LNCaP clone FGC (cell line): ENCODE measurements at regions not wholly inside any gene's neighbourhood (a gene's known extent, or its start where the extent isn't known, plus 50 kb on each side); places are given as distances from the start of the nearest gene placed in this dataset.
A peak's percentile ranks its signal among the peaks of the same experiment; 100 is the strongest.
"Not testable (repeated sequence)": the region's sequence is repeated elsewhere in the genome, so short reads cannot be mapped to it uniquely, and the experiment has no call there.

Experiments used
- DNase-seq: peaks from one replicate; pipeline ENCODE4 v3.0.0-alpha.2; 2011; ENCODE audit warnings: low read depth
- H3K4me3 ChIP-seq: 2 replicates; pipeline ENCODE4 v1.5.1; 2011; ENCODE audit warnings: mild to moderate bottlenecking, low read depth, low read length, control low read depth
- TF ChIP-seq, protein P1 (sequence below): IDR thresholded peaks from 2 replicates; pipeline ENCODE4 v1.5.1; 2012; ENCODE audit warnings: mild to moderate bottlenecking; ENCODE audit not compliant: control insufficient read depth, insufficient read depth; ENCODE audit errors: extremely low read depth

DNA sequence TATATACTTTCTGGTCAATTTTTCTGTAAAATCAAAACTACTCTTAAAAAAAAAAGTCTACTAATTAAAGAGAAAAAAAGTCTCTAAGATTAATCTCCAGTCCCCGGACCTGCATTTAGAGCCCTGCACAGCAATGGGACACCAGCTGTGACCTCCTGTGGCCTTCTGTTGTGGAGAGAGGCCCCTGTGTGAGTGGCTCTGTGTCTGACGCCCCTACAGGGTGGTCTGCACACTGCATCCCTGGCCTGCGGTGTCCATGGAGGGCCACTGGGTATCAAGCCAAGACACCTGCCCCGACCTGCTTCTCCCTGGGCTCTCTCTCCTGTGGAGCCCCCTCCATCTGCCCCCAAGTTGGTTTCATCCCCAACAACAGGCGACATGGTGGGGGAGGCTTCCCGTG lies 248.0 kb upstream of the DIO3 start:
- TF ChIP-seq, protein P1, sequence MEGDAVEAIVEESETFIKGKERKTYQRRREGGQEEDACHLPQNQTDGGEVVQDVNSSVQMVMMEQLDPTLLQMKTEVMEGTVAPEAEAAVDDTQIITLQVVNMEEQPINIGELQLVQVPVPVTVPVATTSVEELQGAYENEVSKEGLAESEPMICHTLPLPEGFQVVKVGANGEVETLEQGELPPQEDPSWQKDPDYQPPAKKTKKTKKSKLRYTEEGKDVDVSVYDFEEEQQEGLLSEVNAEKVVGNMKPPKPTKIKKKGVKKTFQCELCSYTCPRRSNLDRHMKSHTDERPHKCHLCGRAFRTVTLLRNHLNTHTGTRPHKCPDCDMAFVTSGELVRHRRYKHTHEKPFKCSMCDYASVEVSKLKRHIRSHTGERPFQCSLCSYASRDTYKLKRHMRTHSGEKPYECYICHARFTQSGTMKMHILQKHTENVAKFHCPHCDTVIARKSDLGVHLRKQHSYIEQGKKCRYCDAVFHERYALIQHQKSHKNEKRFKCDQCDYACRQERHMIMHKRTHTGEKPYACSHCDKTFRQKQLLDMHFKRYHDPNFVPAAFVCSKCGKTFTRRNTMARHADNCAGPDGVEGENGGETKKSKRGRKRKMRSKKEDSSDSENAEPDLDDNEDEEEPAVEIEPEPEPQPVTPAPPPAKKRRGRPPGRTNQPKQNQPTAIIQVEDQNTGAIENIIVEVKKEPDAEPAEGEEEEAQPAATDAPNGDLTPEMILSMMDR, result no peak
- no peak overlapping the region for H3K4me3 ChIP-seq
- DNase-seq, result no peak

GRCh38 chr14:101315802-101316296 lies 245.4 kb upstream of the DIO3 start:
- TF ChIP-seq, protein P1, result no peak
- peak; percentile 46 for DNase-seq
- no peak overlapping the region for H3K4me3 ChIP-seq

DNA sequence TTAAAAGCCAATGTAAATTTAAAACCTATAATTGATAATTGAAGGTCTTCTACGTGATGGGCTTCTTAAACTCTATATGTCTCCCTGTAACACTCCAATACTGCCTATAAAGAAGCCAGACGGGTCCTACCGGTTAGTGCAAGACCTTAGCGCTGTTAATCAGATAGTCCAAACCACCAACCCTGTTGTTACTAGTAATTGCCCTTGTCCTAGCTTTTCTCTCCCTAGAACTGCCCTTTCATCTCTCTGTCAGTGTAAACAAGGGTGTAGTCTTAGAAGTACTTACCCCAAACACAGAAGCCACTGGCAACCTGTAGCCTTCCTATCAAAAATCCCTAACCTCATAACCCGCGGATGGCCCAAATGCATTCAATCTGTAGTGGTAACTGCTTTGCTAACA lies 243.0 kb upstream of the DIO3 start:
- TF ChIP-seq, protein P1, result no peak
- DNase-seq, result no peak
- H3K4me3 ChIP-seq, result no peak overlapping the region

- DNase-seq, result no peak
- H3K4me3 ChIP-seq, result no peak overlapping the region
- TF ChIP-seq, protein P1, result no peak
Observed at GRCh38 chr14:101320396-101320795, 240.9 kb upstream of the DIO3 start.

DNA sequence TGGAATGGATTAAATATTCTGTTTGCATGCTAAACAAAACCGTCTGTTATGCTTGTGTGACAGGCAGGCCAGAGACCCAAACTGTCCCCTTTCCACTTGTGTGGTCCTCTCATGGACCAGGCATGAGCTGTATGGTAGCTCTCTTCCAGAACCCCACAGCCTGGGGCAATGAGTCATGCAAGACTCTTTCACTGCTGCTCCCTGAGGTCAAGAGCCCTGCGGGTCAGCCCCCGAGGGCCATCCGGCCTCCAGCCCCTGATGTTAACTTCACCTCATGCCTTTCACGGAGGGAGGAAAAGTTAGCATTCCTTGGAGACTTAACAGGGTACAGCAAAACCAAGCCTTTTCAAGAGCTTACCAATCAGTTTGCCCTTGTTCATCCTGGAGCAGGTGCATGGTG lies 239.1 kb upstream of the DIO3 start:
- no peak for DNase-seq
- TF ChIP-seq, protein P1, result no peak

DNA sequence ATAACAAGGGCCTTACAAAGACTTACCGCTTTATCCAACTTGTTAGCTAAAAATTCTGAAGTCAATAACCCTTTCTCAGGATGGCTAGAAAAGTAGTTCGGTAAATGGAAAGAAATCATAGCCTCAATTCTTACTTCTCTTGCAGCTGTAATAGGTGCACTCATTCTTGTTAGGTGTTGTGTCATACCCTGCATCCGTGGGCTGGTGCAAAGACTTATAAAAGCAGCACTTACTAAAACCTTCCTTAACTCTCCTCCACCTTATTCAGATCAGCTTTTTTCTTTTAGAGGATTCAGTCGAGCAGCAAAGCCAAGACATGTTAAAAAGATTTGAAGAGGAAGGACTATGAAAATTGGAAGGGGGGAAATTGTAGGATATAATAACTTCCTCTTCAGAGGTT lies 238.2 kb upstream of the DIO3 start:
- TF ChIP-seq, protein P1, result no peak
- no peak overlapping the region for H3K4me3 ChIP-seq
- DNase-seq, result no peak

More for the DNA sequence above, 239.1 kb upstream of the DIO3 start:
- H3K4me3 ChIP-seq, result no peak overlapping the region

DNA sequence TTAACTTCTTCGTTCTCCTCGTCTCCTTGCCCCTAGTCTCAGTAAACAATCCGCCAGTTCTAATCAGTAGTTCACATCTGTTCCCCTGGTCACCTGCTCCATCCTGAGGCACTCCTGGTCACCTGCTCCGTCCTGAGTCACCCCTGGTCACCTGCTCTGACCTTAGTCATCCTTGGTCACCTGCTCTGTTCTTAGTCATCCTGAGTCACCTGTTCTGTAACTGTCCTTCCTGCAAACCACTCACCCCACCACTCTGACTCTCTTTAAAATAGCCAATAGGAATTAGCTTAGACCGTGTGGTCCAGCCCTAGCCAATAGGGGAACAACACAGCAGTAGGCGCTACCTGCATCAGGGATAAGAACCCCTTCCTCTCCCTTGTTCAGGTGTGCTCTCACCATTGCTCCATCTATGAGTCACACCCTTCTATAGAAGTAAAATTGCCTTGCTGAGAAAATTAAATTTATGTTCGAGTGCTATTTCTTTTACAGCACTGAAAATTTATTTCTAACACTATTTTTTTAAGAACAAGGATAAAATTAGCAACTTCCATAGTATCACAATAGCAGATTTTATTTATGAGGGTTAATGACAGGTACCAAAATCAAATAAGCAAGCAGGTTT lies 237.6 kb upstream of the DIO3 start:
- DNase-seq, H3K4me3 ChIP-seq: not testable (repeated sequence)
